Keratinocyte (primary cell): ENCODE measurements at regions not wholly inside any gene's neighbourhood (a gene's known extent, or its start where the extent isn't known, plus 50 kb on each side); places are given as distances from the start of the nearest gene placed in this dataset.

Source experiments
- DNase-seq: peaks from one replicate; pipeline ENCODE4 v3.0.0-alpha.2; 2011; ENCODE audit warnings: low read depth, missing footprints, low spot score
- FAIRE-seq: peaks from 2 replicates; lab custom pipeline; 2011; peaks lifted over from hg19 to GRCh38; lab: Jason Lieb, UNC
- H2AFZ ChIP-seq: 2 replicates; pipeline ENCODE4 v1.6.0; 2012; ENCODE audit warnings: low read length, control low read depth, inconsistent platforms; ENCODE audit not compliant: control insufficient read depth
- H3K27ac ChIP-seq: 2 replicates; pipeline ENCODE4 v1.5.1; 2011; ENCODE audit warnings: low read length; ENCODE audit not compliant: control insufficient read depth, insufficient read depth
- H3K27me3 ChIP-seq: 3 replicates; pipeline ENCODE4 v1.6.0; 2011; ENCODE audit warnings: low read length; ENCODE audit not compliant: control insufficient read depth, insufficient read depth; ENCODE audit errors: extremely low read depth
- H3K36me3 ChIP-seq, 2 experiments: 2 replicates in 1 of 2; 3 replicates in 1 of 2; pipeline ENCODE4 v1.5.1; 2011; ENCODE audit warnings: low read length in 2 of 2, mild to moderate bottlenecking in 1 of 2; ENCODE audit not compliant: control insufficient read depth in 2 of 2, insufficient read depth in 2 of 2; ENCODE audit errors: extremely low read depth in 1 of 2
- H3K4me1 ChIP-seq: 3 replicates; pipeline ENCODE4 v1.5.1; 2011; ENCODE audit warnings: low read length; ENCODE audit not compliant: control insufficient read depth, insufficient read depth; ENCODE audit errors: extremely low read depth
- H3K4me2 ChIP-seq: 3 replicates; pipeline ENCODE4 v1.6.0; 2011; ENCODE audit warnings: low read depth, low read length; ENCODE audit not compliant: control insufficient read depth, insufficient read depth; ENCODE audit errors: extremely low read depth
- H3K4me3 ChIP-seq, 3 experiments: fragments of 200-600 bp in 1 of 3; sonication (generic) in 1 of 3; 2 replicates in 2 of 3; 3 replicates in 1 of 3; pipeline ENCODE4 v1.5.1; 2011 to 2016; ENCODE audit warnings: low read length in 3 of 3, mild to moderate bottlenecking in 3 of 3, control low read depth in 2 of 3, inconsistent platforms in 1 of 3, low read depth in 1 of 3, mixed read lengths in 1 of 3, mixed run types in 1 of 3, moderate library complexity in 1 of 3; ENCODE audit not compliant: control insufficient read depth in 2 of 3, insufficient read depth in 2 of 3; ENCODE audit errors: extremely low read depth in 1 of 3
- H3K79me2 ChIP-seq: 2 replicates; pipeline ENCODE4 v1.6.0; 2012; ENCODE audit warnings: low read length; ENCODE audit not compliant: control insufficient read depth, insufficient read depth
- H3K9ac ChIP-seq: 3 replicates; pipeline ENCODE4 v1.6.0; 2011; ENCODE audit warnings: low read length; ENCODE audit not compliant: control insufficient read depth, insufficient read depth; ENCODE audit errors: extremely low read depth
- H3K9me1 ChIP-seq: 3 replicates; pipeline ENCODE4 v1.6.0; 2011; ENCODE audit warnings: low read length; ENCODE audit not compliant: control insufficient read depth, insufficient read depth; ENCODE audit errors: extremely low read depth
- H3K9me3 ChIP-seq: 2 replicates; pipeline ENCODE4 v1.5.1; 2012; ENCODE audit warnings: low read depth, low read length; ENCODE audit not compliant: control insufficient read depth
- H4K20me1 ChIP-seq: 3 replicates; pipeline ENCODE4 v1.6.0; 2011; ENCODE audit warnings: low read length; ENCODE audit not compliant: control insufficient read depth, insufficient read depth; ENCODE audit errors: extremely low read depth
- CTCF ChIP-seq, 3 experiments: IDR thresholded peaks in 1 of 3; conservative IDR thresholded peaks in 1 of 3; optimal IDR thresholded peaks in 1 of 3; 2 replicates in 2 of 3; 3 replicates in 1 of 3; pipeline versions ENCODE3 to v1.5.1; 2011; ENCODE audit warnings: low read length in 3 of 3, mild to moderate bottlenecking in 3 of 3, moderate library complexity in 2 of 3, control low read depth in 1 of 3, inconsistent platforms in 1 of 3; ENCODE audit not compliant: insufficient read depth in 2 of 3; ENCODE audit errors: extremely low read depth in 1 of 3
- EZH2 ChIP-seq: IDR thresholded peaks from one replicate; pipeline ENCODE4 v1.6.1; 2012; ENCODE audit warnings: inconsistent platforms, mild to moderate bottlenecking, low read length, moderate library complexity
- dilution Hi-C: fragments of 300-500 bp; cut with MboI; formaldehyde crosslinking; loops from one replicate; pipeline ENCODE4 v1.7.0; 2020; ENCODE audit warnings: low sequenced_read_pairs; ENCODE audit not compliant: extremely low pct_ligation_motif_present

- H3K27ac ChIP-seq, result peak overlapping the region; percentile 86
- dilution Hi-C loops, result no loop called here
- no peak for DNase-seq
These were observed 160.1 kb downstream of the HAUS1 start for GRCh38 chr18:46264255-46264654.

GRCh38 chr18:46265196-46266156 is 161.3 kb downstream of the HAUS1 start:
- Histone ChIP-seq H4K20me1 (no peaks in the 10 kb centered on the region), H2AFZ (no peak overlapping the region), H3K79me2 (peaks cover 21% of the 10 kb centered on the region), H3K4me3 (no peak overlapping the region), H3K36me3 (peaks cover 8 to 24% of the 10 kb centered on the region in 2 experiments), H3K4me2 (no peak overlapping the region), H3K27ac (peak overlapping the region; percentile 2), H3K27me3 (no peaks in the 10 kb centered on the region), H3K9me3 (no peaks in the 10 kb centered on the region), H3K4me1 (peaks cover 37% of the 10 kb centered on the region), H3K9me1 (no peaks in the 10 kb centered on the region), H3K9ac (no peak overlapping the region)
- TF ChIP-seq EZH2 (no peak), CTCF (optimal IDR thresholded peaks at IDR 0.05 in 1 of 3, IDR thresholded peaks at IDR 0.05 in 1 of 3, conservative IDR thresholded peaks at IDR 0.05 in 1 of 3; ENCODE audit: extremely low read depth in 1 of 3, insufficient read depth in 2 of 3, low read length in 3 of 3) (no peak)
- FAIRE-seq (peak; percentile 59), DNase-seq (no peak)
- dilution Hi-C loops, result no loop called here

More at GRCh38 chr18:46264255-46264654, 160.1 kb downstream of the HAUS1 start:
- Histone ChIP-seq H3K9ac (peak overlapping the region; percentile 33), H3K4me2 (no peak overlapping the region), H3K9me1 (no peaks in the 10 kb centered on the region), H3K27me3 (no peaks in the 10 kb centered on the region), H3K79me2 (peaks cover 24% of the 10 kb centered on the region), H3K4me1 (peaks cover 50% of the 10 kb centered on the region), H4K20me1 (no peaks in the 10 kb centered on the region), H3K4me3 (no peak overlapping the region), H3K9me3 (no peaks in the 10 kb centered on the region), H2AFZ (no peak overlapping the region), H3K36me3 (peaks cover 8 to 24% of the 10 kb centered on the region in 2 experiments)
- no peak for FAIRE-seq
- no peak for TF ChIP-seq CTCF (optimal IDR thresholded peaks at IDR 0.05 in 1 of 3, IDR thresholded peaks at IDR 0.05 in 1 of 3, conservative IDR thresholded peaks at IDR 0.05 in 1 of 3; ENCODE audit: extremely low read depth in 1 of 3, insufficient read depth in 2 of 3, low read length in 3 of 3)
- TF ChIP-seq EZH2, result no peak
